HCT116 (cell line): ENCODE measurements at regions not wholly inside any gene's neighbourhood (a gene's known extent, or its start where the extent isn't known, plus 50 kb on each side); places are given as distances from the start of the nearest gene placed in this dataset.

Experiments
- ATAC-seq: fragments of 200-7000 bp; cut with Tn5 transposase; 2 replicates; pipeline ENCODE4 v1.9.1; 2020; ENCODE audit warnings: mild to moderate bottlenecking, moderate library complexity
- BruUV-seq: library from RNA; stranded (reverse); fragments of 400-500 nt; replicated peaks from 2 replicates; lab custom pipeline; 2021; lab: Mats Ljungman, UMichigan
- CTCF ChIA-PET: fragments of 300-600 bp; sonication (Branson Sonifier 250); formaldehyde crosslinking; loops from one replicate; lab custom pipeline; 2021; ENCODE audit warnings: antibody characterized with exemption; lab: Charles Lee
- POLR2A ChIA-PET: fragments of 300-600, 350-600 bp; sonication (Branson Sonifier 250); formaldehyde crosslinking; loops from one replicate; lab custom pipeline; 2021; ENCODE audit warnings: antibody characterized with exemption; lab: Charles Lee
- RAD21 ChIA-PET, 2 experiments: fragments of 300-600 bp; sonication (Branson Sonifier 250); formaldehyde crosslinking; loops; one replicate each; lab custom pipeline; 2023; ENCODE audit warnings: low total read pairs in 2 of 2; ENCODE audit not compliant: uncharacterized antibody in 2 of 2, unreplicated experiment in 2 of 2, low non-redundant PET in 1 of 2; lab: Charles Lee
- DNase-seq: peaks from one replicate; pipeline ENCODE4 v3.0.0-alpha.2; 2010; ENCODE audit warnings: low read depth, low spot score
- H2AFZ ChIP-seq: fragments of 200-600 bp; shearing (Covaris generic), sonication (generic); 2 replicates; pipeline ENCODE4 v1.6.1; 2017; ENCODE audit warnings: low read depth, mixed run types, mixed read lengths, antibody characterized with exemption, low read length; ENCODE audit not compliant: poor library complexity, severe bottlenecking
- H3K27ac ChIP-seq: 2 replicates; pipeline ENCODE4 v1.5.1; 2012; ENCODE audit warnings: low read depth, low read length
- H3K27me3 ChIP-seq: fragments of 200-600 bp; sonication (generic); 2 replicates; pipeline ENCODE4 v1.6.1; 2016; ENCODE audit warnings: mixed run types, low read length, mixed read lengths; ENCODE audit not compliant: insufficient read depth
- H3K36me3 ChIP-seq, 2 experiments: fragments of 200-500 bp in 1 of 2; fragments of 200-600 bp in 1 of 2; sonication (Bioruptor generic) in 1 of 2; sonication (generic) in 1 of 2; 2 replicates each; pipeline versions ENCODE4 v1.5.1 to v1.6.1; 2014 to 2016; ENCODE audit warnings: low read length in 2 of 2, inconsistent platforms in 1 of 2, mixed read lengths in 1 of 2, mixed run types in 1 of 2; ENCODE audit not compliant: insufficient read depth in 2 of 2, control insufficient read depth in 1 of 2
- H3K4me1 ChIP-seq, 2 experiments: fragments of 200-600 bp in 1 of 2; sonication (generic) in 1 of 2; 2 replicates each; pipeline versions ENCODE4 v1.5.1 to v1.6.1; 2012 to 2017; ENCODE audit warnings: low read length in 2 of 2, inconsistent platforms in 1 of 2, mild to moderate bottlenecking in 1 of 2, mixed read lengths in 1 of 2, mixed run types in 1 of 2, moderate library complexity in 1 of 2; ENCODE audit not compliant: insufficient read depth in 2 of 2, control insufficient read depth in 1 of 2
- H3K4me2 ChIP-seq: fragments of 200-600 bp; sonication (generic); 2 replicates; pipeline ENCODE4 v1.6.1; 2017; ENCODE audit warnings: mixed run types, low read length, mixed read lengths
- H3K4me3 ChIP-seq, 2 experiments: fragments of 200-600 bp in 1 of 2; sonication (generic) in 1 of 2; replicated peaks in 1 of 2; 2 replicates each; pipeline ENCODE4 v1.5.1; 2011 to 2016; ENCODE audit warnings: low read length in 2 of 2, control low read depth in 1 of 2, low read depth in 1 of 2, mild to moderate bottlenecking in 1 of 2, mixed read lengths in 1 of 2, mixed run types in 1 of 2
- H3K79me2 ChIP-seq: fragments of 200-600 bp; sonication (generic); 2 replicates; pipeline ENCODE4 v1.6.1; 2017; ENCODE audit warnings: mild to moderate bottlenecking, mixed run types, low read length, moderate library complexity, mixed read lengths; ENCODE audit not compliant: insufficient read depth
- H3K9ac ChIP-seq: fragments of 200-600 bp; sonication (generic); 2 replicates; pipeline ENCODE4 v1.6.1; 2016; ENCODE audit warnings: low read length, mixed read lengths
- H3K9me2 ChIP-seq: fragments of 200-600 bp; sonication (generic), shearing (Covaris generic); 2 replicates; pipeline ENCODE4 v1.6.1; 2017; ENCODE audit warnings: mixed run types, mild to moderate bottlenecking, moderate library complexity; ENCODE audit not compliant: insufficient read depth
- H3K9me3 ChIP-seq, 2 experiments: fragments of 200-500 bp in 1 of 2; fragments of 200-600 bp in 1 of 2; sonication (Bioruptor generic) in 1 of 2; sonication (generic) in 1 of 2; 2 replicates each; pipeline ENCODE4 v1.6.1; 2014 to 2017; ENCODE audit warnings: low read length in 2 of 2, mixed read lengths in 2 of 2, inconsistent platforms in 1 of 2, low read depth in 1 of 2, mild to moderate bottlenecking in 1 of 2, mixed run types in 1 of 2, moderate library complexity in 1 of 2; ENCODE audit not compliant: control insufficient read depth in 1 of 2, insufficient read depth in 1 of 2
- H4K20me1 ChIP-seq: fragments of 200-600 bp; sonication (generic), shearing (Covaris generic); 2 replicates; pipeline ENCODE4 v1.6.1; 2017; ENCODE audit warnings: mixed run types, mild to moderate bottlenecking, moderate library complexity; ENCODE audit not compliant: insufficient read depth
- CBX3 ChIP-seq: IDR thresholded peaks from 2 replicates; pipeline ENCODE4 v1.6.1; 2012; ENCODE audit warnings: low read depth
- CEBPB ChIP-seq: IDR thresholded peaks from 2 replicates; pipeline ENCODE4 v1.6.1; 2012; ENCODE audit warnings: low read depth
- EGR1 ChIP-seq: IDR thresholded peaks from 2 replicates; pipeline ENCODE4 v1.6.1; 2012; ENCODE audit warnings: low read depth
- ELF1 ChIP-seq: IDR thresholded peaks from 2 replicates; pipeline ENCODE4 v1.6.1; 2012; ENCODE audit warnings: low read depth, borderline replicate concordance
- FOSL1 ChIP-seq: IDR thresholded peaks from 2 replicates; pipeline ENCODE4 v1.6.1; 2012; ENCODE audit warnings: low read depth
- JUND ChIP-seq: IDR thresholded peaks from 2 replicates; pipeline ENCODE4 v1.6.1; 2012
- POLR2A ChIP-seq: IDR thresholded peaks from 2 replicates; pipeline ENCODE4 v1.7.0; 2011; ENCODE audit warnings: borderline replicate concordance; ENCODE audit not compliant: insufficient read depth, insufficient read length; ENCODE audit errors: extremely low read depth
- RAD21 ChIP-seq: IDR thresholded peaks from 2 replicates; pipeline ENCODE4 v1.6.1; 2012; ENCODE audit warnings: low read depth, mild to moderate bottlenecking
- SIN3A ChIP-seq: IDR thresholded peaks from 2 replicates; pipeline ENCODE4 v1.6.1; 2012; ENCODE audit warnings: low read depth
- YY1 ChIP-seq: IDR thresholded peaks from 2 replicates; pipeline ENCODE4 v1.6.1; 2011; ENCODE audit warnings: low read length, low read depth, moderate library complexity, mild to moderate bottlenecking; ENCODE audit not compliant: insufficient replicate concordance; ENCODE audit errors: extremely low read depth
- ZFX ChIP-seq: fragments of 450-650 bp; IDR thresholded peaks from 2 replicates; pipeline ENCODE4 v1.6.1; 2017
- intact Hi-C: fragments of 100-400 bp; cut with micrococcal nuclease; formaldehyde crosslinking; loops from 2 replicates; pipeline ENCODE4 v1.10.0; 2022
- TF ChIP-seq, protein P1 (sequence below): IDR thresholded peaks from 2 replicates; pipeline ENCODE4 v1.6.1; 2012
- TF ChIP-seq, protein P2 (sequence below), 3 experiments: fragments of 200-600 bp in 1 of 3; sonication (generic) in 1 of 3; IDR thresholded peaks in 2 of 3; conservative IDR thresholded peaks in 1 of 3; 2 replicates each; pipeline ENCODE4 v1.5.1; 2012 to 2017; ENCODE audit warnings: low read depth in 2 of 3, low read length in 2 of 3, antibody characterized with exemption in 1 of 3, borderline replicate concordance in 1 of 3, control low read depth in 1 of 3, mild to moderate bottlenecking in 1 of 3, mixed read lengths in 1 of 3, mixed run types in 1 of 3, moderate library complexity in 1 of 3; ENCODE audit not compliant: insufficient read depth in 1 of 3
- TF ChIP-seq, protein P3 (sequence below): IDR thresholded peaks from 2 replicates; pipeline ENCODE4 v1.6.1; 2011; ENCODE audit warnings: mild to moderate bottlenecking, low read length, moderate library complexity; ENCODE audit not compliant: insufficient replicate concordance; ENCODE audit errors: extremely low read depth
- TF ChIP-seq, protein P4 (sequence below): IDR thresholded peaks from 2 replicates; pipeline ENCODE4 v1.6.1; 2012

DNA sequence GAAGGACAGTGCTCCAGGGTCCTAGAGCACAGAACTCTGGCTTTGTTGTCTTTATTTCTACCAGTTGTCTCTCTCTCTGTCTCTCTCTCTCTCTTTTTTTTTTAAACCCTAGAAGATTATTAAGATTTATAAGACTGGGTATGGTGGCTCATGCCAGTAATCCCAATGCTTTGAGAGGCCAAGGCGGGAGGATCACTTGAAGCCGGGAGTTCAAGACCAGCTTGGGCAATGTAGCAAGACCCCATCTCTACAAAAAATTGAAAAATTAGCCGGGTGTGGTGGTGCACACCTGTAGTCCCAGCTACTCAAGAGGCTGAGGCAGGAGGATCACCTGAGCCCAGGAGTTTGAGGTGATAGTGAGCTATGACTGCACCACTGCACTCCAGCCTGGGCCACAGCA lies 65.0 kb upstream of the ABL1 start:
- Histone ChIP-seq H3K9me3 (peaks cover 3 to 12% of the 10 kb centered on the region in 2 experiments; a peak in 3 of 4 replicates), H3K79me2 (peaks cover 24% of the 10 kb centered on the region), H3K4me1 (no peaks in the 10 kb centered on the region), H3K9me2 (no peaks in the 10 kb centered on the region), H3K27me3 (no peaks in the 10 kb centered on the region), H3K4me3 (no peak overlapping the region), H2AFZ (no peak overlapping the region), H3K4me2 (no peak overlapping the region), H3K27ac (no peak overlapping the region), H3K9ac (no peak overlapping the region), H4K20me1 (no peaks in the 10 kb centered on the region), H3K36me3 (no peaks in the 10 kb centered on the region)
- no peak for TF ChIP-seq CBX3
- no peak for TF ChIP-seq CEBPB
- TF ChIP-seq ZFX, result no peak
- TF ChIP-seq YY1, result no peak
- TF ChIP-seq RAD21, result no peak
- TF ChIP-seq EGR1, result no peak
- TF ChIP-seq JUND, result no peak
- TF ChIP-seq, protein P1, sequence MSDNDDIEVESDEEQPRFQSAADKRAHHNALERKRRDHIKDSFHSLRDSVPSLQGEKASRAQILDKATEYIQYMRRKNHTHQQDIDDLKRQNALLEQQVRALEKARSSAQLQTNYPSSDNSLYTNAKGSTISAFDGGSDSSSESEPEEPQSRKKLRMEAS, result no peak
- no peak for TF ChIP-seq POLR2A
- TF ChIP-seq, protein P2, sequence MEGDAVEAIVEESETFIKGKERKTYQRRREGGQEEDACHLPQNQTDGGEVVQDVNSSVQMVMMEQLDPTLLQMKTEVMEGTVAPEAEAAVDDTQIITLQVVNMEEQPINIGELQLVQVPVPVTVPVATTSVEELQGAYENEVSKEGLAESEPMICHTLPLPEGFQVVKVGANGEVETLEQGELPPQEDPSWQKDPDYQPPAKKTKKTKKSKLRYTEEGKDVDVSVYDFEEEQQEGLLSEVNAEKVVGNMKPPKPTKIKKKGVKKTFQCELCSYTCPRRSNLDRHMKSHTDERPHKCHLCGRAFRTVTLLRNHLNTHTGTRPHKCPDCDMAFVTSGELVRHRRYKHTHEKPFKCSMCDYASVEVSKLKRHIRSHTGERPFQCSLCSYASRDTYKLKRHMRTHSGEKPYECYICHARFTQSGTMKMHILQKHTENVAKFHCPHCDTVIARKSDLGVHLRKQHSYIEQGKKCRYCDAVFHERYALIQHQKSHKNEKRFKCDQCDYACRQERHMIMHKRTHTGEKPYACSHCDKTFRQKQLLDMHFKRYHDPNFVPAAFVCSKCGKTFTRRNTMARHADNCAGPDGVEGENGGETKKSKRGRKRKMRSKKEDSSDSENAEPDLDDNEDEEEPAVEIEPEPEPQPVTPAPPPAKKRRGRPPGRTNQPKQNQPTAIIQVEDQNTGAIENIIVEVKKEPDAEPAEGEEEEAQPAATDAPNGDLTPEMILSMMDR (IDR thresholded peaks at IDR 0.05 in 2 of 3, conservative IDR thresholded peaks at IDR 0.05 in 1 of 3; ENCODE audit: borderline replicate concordance in 1 of 3, insufficient read depth in 1 of 3, low read depth in 2 of 3, low read length in 2 of 3), result no peak
- TF ChIP-seq SIN3A, result no peak
- no peak for TF ChIP-seq FOSL1
- TF ChIP-seq, protein P3, sequence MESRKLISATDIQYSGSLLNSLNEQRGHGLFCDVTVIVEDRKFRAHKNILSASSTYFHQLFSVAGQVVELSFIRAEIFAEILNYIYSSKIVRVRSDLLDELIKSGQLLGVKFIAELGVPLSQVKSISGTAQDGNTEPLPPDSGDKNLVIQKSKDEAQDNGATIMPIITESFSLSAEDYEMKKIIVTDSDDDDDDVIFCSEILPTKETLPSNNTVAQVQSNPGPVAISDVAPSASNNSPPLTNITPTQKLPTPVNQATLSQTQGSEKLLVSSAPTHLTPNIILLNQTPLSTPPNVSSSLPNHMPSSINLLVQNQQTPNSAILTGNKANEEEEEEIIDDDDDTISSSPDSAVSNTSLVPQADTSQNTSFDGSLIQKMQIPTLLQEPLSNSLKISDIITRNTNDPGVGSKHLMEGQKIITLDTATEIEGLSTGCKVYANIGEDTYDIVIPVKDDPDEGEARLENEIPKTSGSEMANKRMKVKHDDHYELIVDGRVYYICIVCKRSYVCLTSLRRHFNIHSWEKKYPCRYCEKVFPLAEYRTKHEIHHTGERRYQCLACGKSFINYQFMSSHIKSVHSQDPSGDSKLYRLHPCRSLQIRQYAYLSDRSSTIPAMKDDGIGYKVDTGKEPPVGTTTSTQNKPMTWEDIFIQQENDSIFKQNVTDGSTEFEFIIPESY, result no peak
- TF ChIP-seq ELF1, result no peak
- TF ChIP-seq, protein P4, sequence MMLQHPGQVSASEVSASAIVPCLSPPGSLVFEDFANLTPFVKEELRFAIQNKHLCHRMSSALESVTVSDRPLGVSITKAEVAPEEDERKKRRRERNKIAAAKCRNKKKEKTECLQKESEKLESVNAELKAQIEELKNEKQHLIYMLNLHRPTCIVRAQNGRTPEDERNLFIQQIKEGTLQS, result no peak
- ATAC-seq, result no peak
- ChIA-PET POLR2A (interaction anchor here (0.6 kb wide), 1 partner anchor 15 kb away, joined by 3 read pairs; no protein-coding TSS in a partner anchor), RAD21 (no interaction called here), CTCF (no interaction called here)
- DNase-seq, result no peak
- intact Hi-C loops, result loop anchor here (5.0 kb wide), 1 partner anchor 77 kb away; no protein-coding TSS in a partner anchor
- no TSS peak for BruUV-seq
